K562 (cell line): ENCODE measurements at regions not wholly inside any gene's neighbourhood (a gene's known extent, or its start where the extent isn't known, plus 50 kb on each side); places are given as distances from the start of the nearest gene placed in this dataset.

Source experiments
- ATAC-seq: fragments of 200-7000 bp; cut with Tn5 transposase; 3 replicates; pipeline ENCODE4 v1.9.1; 2020; ENCODE audit warnings: moderate library complexity
- BruUV-seq: library from RNA; stranded (reverse); fragments of 400-500 nt; replicated peaks from 2 replicates; lab custom pipeline; 2021; lab: Mats Ljungman, UMichigan
- CTCF ChIA-PET: fragments of 300-600 bp; formaldehyde crosslinking; extraction: SDS; loops from one replicate; lab custom pipeline; 2021; ENCODE audit warnings: low intra/inter-chr PET ratio; lab: Yijun Ruan, JAX
- POLR2A ChIA-PET: fragments of 300-600, 350-650 bp; sonication (Branson Sonifier 250); formaldehyde crosslinking; extraction: SDS; loops from one replicate; lab custom pipeline; 2021; ENCODE audit warnings: antibody characterized with exemption, inconsistent platforms; lab: Yijun Ruan, JAX
- DNase-seq, 4 experiments: peaks; one replicate each; pipeline versions ENCODE4 v3.0.0 to v3.0.0-alpha.2; 2011 to 2018; ENCODE audit warnings: low spot score in 3 of 4, mixed read lengths in 3 of 4; ENCODE audit errors: extremely low read depth in 1 of 4
- FAIRE-seq: peaks from 2 replicates; lab custom pipeline; 2011; peaks lifted over from hg19 to GRCh38; lab: Jason Lieb, UNC
- H2AFZ ChIP-seq: 2 replicates; pipeline ENCODE4 v1.6.0; 2011; ENCODE audit warnings: low read depth, low read length, control low read depth, inconsistent platforms
- H3K27ac ChIP-seq: fragments of 200-600 bp; 3 replicates; pipeline ENCODE4 v1.8.0; 2011; ENCODE audit warnings: low read depth, mild to moderate bottlenecking, control low read depth, inconsistent platforms, low read length, moderate library complexity, mixed read lengths; ENCODE audit errors: extremely low read depth
- H3K27me3 ChIP-seq, 2 experiments: fragments of 300-600 bp in 1 of 2; 2 replicates in 1 of 2; 3 replicates in 1 of 2; pipeline versions ENCODE4 v1.6.0 to v1.8.0; 2011; ENCODE audit warnings: inconsistent platforms in 2 of 2, low read length in 2 of 2, mild to moderate bottlenecking in 1 of 2, mixed read lengths in 1 of 2, moderate library complexity in 1 of 2; ENCODE audit not compliant: control insufficient read depth in 2 of 2, insufficient read depth in 2 of 2
- H3K36me3 ChIP-seq: fragments of 300-600 bp; 3 replicates; pipeline ENCODE4 v1.8.0; 2011; ENCODE audit warnings: mild to moderate bottlenecking, low read length, inconsistent platforms; ENCODE audit not compliant: control insufficient read depth, insufficient read depth
- H3K4me1 ChIP-seq, 2 experiments: fragments of 200-600 bp in 1 of 2; replicated peaks in 1 of 2; 2 replicates in 1 of 2; 3 replicates in 1 of 2; pipeline versions ENCODE4 v1.5.1 to v1.8.0; 2011; ENCODE audit warnings: inconsistent platforms in 2 of 2, low read length in 2 of 2, mild to moderate bottlenecking in 1 of 2, mixed read lengths in 1 of 2, moderate library complexity in 1 of 2; ENCODE audit not compliant: control insufficient read depth in 2 of 2, insufficient read depth in 2 of 2
- H3K4me2 ChIP-seq: 2 replicates; pipeline ENCODE4 v1.6.1; 2011; ENCODE audit warnings: low read length, control low read depth, inconsistent platforms, mixed read lengths; ENCODE audit not compliant: insufficient read depth
- H3K4me3 ChIP-seq: fragments of 200-600 bp; sonication (generic), shearing (Covaris generic); 2 replicates; pipeline ENCODE4 v1.5.1; 2016; ENCODE audit warnings: control low read depth, inconsistent platforms
- H3K79me2 ChIP-seq: fragments of 200-600 bp; 3 replicates; pipeline ENCODE4 v1.8.0; 2011; ENCODE audit warnings: low read length, inconsistent platforms; ENCODE audit not compliant: control insufficient read depth, insufficient read depth
- H3K9ac ChIP-seq, 2 experiments: 2 replicates each; pipeline versions ENCODE4 v1.6.0 to v1.6.1; 2011; ENCODE audit warnings: low read depth in 2 of 2, low read length in 2 of 2, control low read depth in 1 of 2, inconsistent platforms in 1 of 2, mild to moderate bottlenecking in 1 of 2, mixed read lengths in 1 of 2; ENCODE audit not compliant: insufficient read depth in 1 of 2
- H3K9me1 ChIP-seq: one replicate; pipeline ENCODE4 v1.6.0; 2011; ENCODE audit warnings: inconsistent platforms, mild to moderate bottlenecking, low read length, moderate library complexity; ENCODE audit not compliant: control insufficient read depth, insufficient read depth
- H3K9me3 ChIP-seq: replicated peaks from 2 replicates; pipeline ENCODE4 v1.5.1; 2011; ENCODE audit warnings: low read depth, low read length, inconsistent platforms; ENCODE audit not compliant: control insufficient read depth, insufficient read depth
- H4K20me1 ChIP-seq: replicated peaks from 2 replicates; pipeline ENCODE4 v1.6.1; 2011; ENCODE audit warnings: low read length, inconsistent platforms, mixed read lengths; ENCODE audit not compliant: control insufficient read depth, insufficient read depth
- ARID2 ChIP-seq: fragments of 450-650 bp; IDR thresholded peaks from 2 replicates; pipeline ENCODE4 v1.6.1; 2017; ENCODE audit warnings: antibody characterized with exemption, mild to moderate bottlenecking
- BRF1 ChIP-seq: IDR thresholded peaks from 3 replicates; pipeline ENCODE4 v1.6.1; 2011; ENCODE audit warnings: borderline replicate concordance, mild to moderate bottlenecking; ENCODE audit not compliant: insufficient read length; ENCODE audit errors: extremely low read depth
- CEBPB ChIP-seq: fragments of 450-650 bp; IDR thresholded peaks from 2 replicates; pipeline ENCODE4 v1.6.1; 2016; ENCODE audit warnings: missing genetic modification characterization, missing compliant biosample characterization
- EHMT2 ChIP-seq: fragments of 450-650 bp; IDR thresholded peaks from 2 replicates; pipeline ENCODE4 v1.6.1; 2018; ENCODE audit warnings: antibody characterized with exemption
- FOXJ2 ChIP-seq: fragments of 200-800 bp; sonication (Bioruptor generic); IDR thresholded peaks from 2 replicates; pipeline ENCODE4 v1.6.1; 2016; ENCODE audit warnings: missing genetic modification characterization, missing compliant biosample characterization
- ILK ChIP-seq: fragments of 450-650 bp; IDR thresholded peaks from 2 replicates; pipeline ENCODE4 v1.6.1; 2016; ENCODE audit warnings: missing genetic modification characterization, low read depth, mild to moderate bottlenecking, missing compliant biosample characterization, moderate library complexity, borderline replicate concordance
- JUNB ChIP-seq: fragments of 450-650 bp; formaldehyde crosslinking; conservative IDR thresholded peaks from 2 replicates; pipeline ENCODE4 v1.4.0; 2020; ENCODE audit warnings: mild to moderate bottlenecking
- LCOR ChIP-seq: sonication (generic); formaldehyde crosslinking; IDR thresholded peaks from 2 replicates; pipeline ENCODE4 v1.8.0; 2022; ENCODE audit warnings: mild to moderate bottlenecking, missing genetic modification reagents
- POLR2A ChIP-seq: fragments of 450-650 bp; conservative IDR thresholded peaks from 2 replicates; pipeline ENCODE4 v1.6.1; 2016
- WGBS: fragments of 100-300 bp; shearing (Covaris generic); methylation state at CpG from one replicate; pipeline ENCODE4 v1.1.6; 2016; ENCODE audit warnings: low coverage, mixed read lengths; ENCODE audit not compliant: insufficient coverage; ENCODE audit errors: missing lambda C conversion rate; 5-methylcytosine and 5-hydroxymethylcytosine counted together
- in situ Hi-C: fragments of 300-500 bp; cut with MboI; formaldehyde crosslinking; loops from 4 replicates; pipeline ENCODE4 v1.15.0; 2018; ENCODE audit warnings: inconsistent platforms, mixed read lengths
- intact Hi-C: fragments of 100-400 bp; cut with micrococcal nuclease; formaldehyde crosslinking; loops from 2 replicates; pipeline ENCODE4 v1.14.2; 2022
- TF ChIP-seq, protein P1 (sequence below): fragments of 450-650 bp; IDR thresholded peaks from 2 replicates; pipeline ENCODE4 v1.6.1; 2018; ENCODE audit warnings: mild to moderate bottlenecking, low read depth; ENCODE audit not compliant: partially characterized antibody
- TF ChIP-seq, protein P2 (sequence below): fragments of 250-450 bp; sonication (Bioruptor Pico); IDR thresholded peaks from 2 replicates; pipeline ENCODE4 v1.4.0; 2020

DNA sequence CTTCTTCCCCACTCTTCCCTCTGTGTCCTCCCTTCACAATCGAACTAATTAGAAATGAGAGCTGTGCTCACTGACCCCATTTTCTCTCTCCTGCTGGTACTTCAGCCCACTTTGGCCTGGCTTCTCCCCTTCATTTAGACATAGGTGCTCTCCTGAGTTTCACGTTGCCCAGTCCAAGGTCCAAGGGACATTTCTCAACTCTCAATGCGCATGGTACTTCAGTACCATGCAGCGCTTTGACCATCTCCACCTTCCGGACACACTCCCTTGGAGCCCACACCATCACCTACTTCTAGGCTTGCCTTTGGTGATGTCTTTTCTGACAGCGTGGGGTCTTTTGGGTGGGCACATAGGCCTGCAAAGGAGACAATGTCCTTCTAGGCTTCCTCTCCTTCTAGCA lies 99.7 kb downstream of the ABHD5 start:
- TF ChIP-seq ARID2: no peak
- no peak for TF ChIP-seq CEBPB
- no peak for FAIRE-seq
- POLR2A ChIA-PET: no interaction called here
- WGBS: 1% methylated on average over 6 of the region's 6 CpGs
- CTCF ChIA-PET: no interaction called here
- Histone ChIP-seq H3K9ac (no peak overlapping the region), H3K4me1 (no peaks in the 10 kb centered on the region), H2AFZ (no peak overlapping the region), H3K27me3 (peaks cover 40 to 81% of the 10 kb centered on the region in 2 experiments), H4K20me1 (0 out of 2 replicates have a peak, but pooled peaks cover 4% of the 10 kb centered on the region), H3K9me1 (no peaks in the 10 kb centered on the region), H3K9me3 (no peaks in the 10 kb centered on the region), H3K36me3 (no peaks in the 10 kb centered on the region), H3K4me2 (no peak overlapping the region), H3K4me3 (no peak overlapping the region), H3K79me2 (no peaks in the 10 kb centered on the region), H3K27ac (no peak overlapping the region)
- ATAC-seq: no peak
- no peak for DNase-seq
- in situ Hi-C loops: no loop called here
- intact Hi-C loops: no loop called here
- BruUV-seq: no TSS peak

DNA sequence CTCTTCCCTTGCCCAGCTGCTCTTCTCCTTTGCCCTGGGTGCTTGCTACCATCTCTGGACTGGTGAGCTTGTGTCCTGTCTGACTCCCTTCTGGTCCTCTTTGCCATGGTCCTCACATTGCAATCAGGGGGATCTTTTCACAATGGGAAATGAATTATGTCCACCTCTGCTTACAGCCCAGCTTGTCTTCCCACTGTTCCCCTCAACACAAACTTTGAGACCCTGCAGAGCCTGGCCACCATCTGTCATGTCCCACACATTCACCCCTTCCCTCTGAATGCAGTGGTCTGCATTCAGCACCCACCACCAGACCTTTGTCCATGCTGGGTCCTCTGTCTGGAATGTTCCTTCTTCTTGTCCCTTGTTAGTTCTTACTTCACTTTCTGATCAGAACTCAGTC lies 100.5 kb downstream of the ABHD5 start:
- intact Hi-C loops: no loop called here

More for the DNA sequence above, 100.5 kb downstream of the ABHD5 start:
- no peak overlapping the region for H2AFZ ChIP-seq
- H3K36me3 ChIP-seq: no peaks in the 10 kb centered on the region
- H4K20me1 ChIP-seq: no peaks in the 10 kb centered on the region
- FAIRE-seq (no peak), DNase-seq (no peak), ATAC-seq (no peak)
- CTCF ChIA-PET: no interaction called here
- H3K9me3 ChIP-seq: no peaks in the 10 kb centered on the region
- POLR2A ChIA-PET: no interaction called here
- no TSS peak for BruUV-seq
- no peak overlapping the region for H3K9ac ChIP-seq
- no peak overlapping the region for H3K4me3 ChIP-seq
- no peaks in the 10 kb centered on the region for H3K4me1 ChIP-seq
- H3K4me2 ChIP-seq: no peak overlapping the region
- H3K9me1 ChIP-seq: no peaks in the 10 kb centered on the region
- H3K27ac ChIP-seq: no peak overlapping the region
- TF ChIP-seq JUNB (CRISPR knock-in tag): no peak
- TF ChIP-seq POLR2A: no peak
- TF ChIP-seq BRF1: no peak
- TF ChIP-seq, protein P1, sequence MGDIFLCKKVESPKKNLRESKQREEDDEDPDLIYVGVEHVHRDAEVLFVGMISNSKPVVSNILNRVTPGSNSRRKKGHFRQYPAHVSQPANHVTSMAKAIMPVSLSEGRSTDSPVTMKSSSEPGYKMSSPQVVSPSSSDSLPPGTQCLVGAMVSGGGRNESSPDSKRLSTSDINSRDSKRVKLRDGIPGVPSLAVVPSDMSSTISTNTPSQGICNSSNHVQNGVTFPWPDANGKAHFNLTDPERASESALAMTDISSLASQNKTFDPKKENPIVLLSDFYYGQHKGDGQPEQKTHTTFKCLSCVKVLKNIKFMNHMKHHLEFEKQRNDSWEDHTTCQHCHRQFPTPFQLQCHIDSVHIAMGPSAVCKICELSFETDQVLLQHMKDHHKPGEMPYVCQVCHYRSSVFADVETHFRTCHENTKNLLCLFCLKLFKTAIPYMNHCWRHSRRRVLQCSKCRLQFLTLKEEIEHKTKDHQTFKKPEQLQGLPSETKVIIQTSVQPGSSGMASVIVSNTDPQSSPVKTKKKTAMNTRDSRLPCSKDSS: no peak
- TF ChIP-seq ILK: no peak
- TF ChIP-seq FOXJ2 (tag): no peak
- TF ChIP-seq, protein P2, sequence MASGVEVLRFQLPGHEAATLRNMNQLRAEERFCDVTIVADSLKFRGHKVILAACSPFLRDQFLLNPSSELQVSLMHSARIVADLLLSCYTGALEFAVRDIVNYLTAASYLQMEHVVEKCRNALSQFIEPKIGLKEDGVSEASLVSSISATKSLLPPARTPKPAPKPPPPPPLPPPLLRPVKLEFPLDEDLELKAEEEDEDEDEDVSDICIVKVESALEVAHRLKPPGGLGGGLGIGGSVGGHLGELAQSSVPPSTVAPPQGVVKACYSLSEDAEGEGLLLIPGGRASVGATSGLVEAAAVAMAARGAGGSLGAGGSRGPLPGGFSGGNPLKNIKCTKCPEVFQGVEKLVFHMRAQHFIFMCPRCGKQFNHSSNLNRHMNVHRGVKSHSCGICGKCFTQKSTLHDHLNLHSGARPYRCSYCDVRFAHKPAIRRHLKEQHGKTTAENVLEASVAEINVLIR (CRISPR knock-in tag): no peak
- TF ChIP-seq EHMT2: no peak
- TF ChIP-seq LCOR (CRISPR knock-in tag): no peak
- H3K27me3 ChIP-seq: peaks cover 45 to 78% of the 10 kb centered on the region in 2 experiments
- no peaks in the 10 kb centered on the region for H3K79me2 ChIP-seq
- in situ Hi-C loops: no loop called here
